GM12878 (cell line): ENCODE measurements at regions not wholly inside any gene's neighbourhood (a gene's known extent, or its start where the extent isn't known, plus 50 kb on each side); places are given as distances from the start of the nearest gene placed in this dataset.

Experiments used
- ATAC-seq: fragments of 200-7000 bp; cut with Tn5 transposase; 3 replicates; pipeline ENCODE4 v1.9.1; 2020; ENCODE audit warnings: mild to moderate bottlenecking, moderate library complexity
- BruUV-seq: library from RNA; stranded (reverse); fragments of 400-500 nt; replicated peaks from 2 replicates; lab custom pipeline; 2021; lab: Mats Ljungman, UMichigan
- CTCF ChIA-PET: fragments of 300-600 bp; sonication (Branson Sonifier 250); formaldehyde crosslinking; extraction: SDS; loops from one replicate; lab custom pipeline; 2021; ENCODE audit warnings: inconsistent platforms; lab: Yijun Ruan, JAX
- POLR2A ChIA-PET: fragments of 350-600 bp; formaldehyde crosslinking; extraction: SDS; loops from one replicate; lab custom pipeline; 2021; ENCODE audit warnings: inconsistent platforms; lab: Charles Lee
- RAD21 ChIA-PET: fragments of 300-600 bp; sonication (Branson Sonifier 250); formaldehyde crosslinking; loops from one replicate; lab custom pipeline; 2023; ENCODE audit warnings: antibody characterized with exemption; ENCODE audit not compliant: unreplicated experiment; lab: Charles Lee
- SMC1A ChIA-PET: fragments of 300-600 bp; sonication (Branson Sonifier 250); formaldehyde crosslinking; loops from one replicate; lab custom pipeline; 2023; ENCODE audit not compliant: unreplicated experiment, uncharacterized antibody; lab: Charles Lee
- DNase-seq: peaks from one replicate; pipeline ENCODE4 v3.0.0-alpha.2; 2011; ENCODE audit warnings: low read depth, low spot score
- FAIRE-seq: peaks from 3 replicates; lab custom pipeline; 2011; peaks lifted over from hg19 to GRCh38; lab: Jason Lieb, UNC
- H2AFZ ChIP-seq: 2 replicates; pipeline ENCODE4 v1.6.0; 2011; ENCODE audit warnings: low read depth, low read length, control low read depth; ENCODE audit not compliant: control insufficient read depth
- H3K27ac ChIP-seq: 2 replicates; pipeline ENCODE4 v1.5.1; 2011; ENCODE audit warnings: control low read depth; ENCODE audit not compliant: control insufficient read depth, insufficient read depth
- H3K27me3 ChIP-seq, 2 experiments: replicated peaks in 1 of 2; 2 replicates each; pipeline versions ENCODE4 v1.6.0 to v1.6.1; 2011; ENCODE audit warnings: low read length in 1 of 2; ENCODE audit not compliant: control insufficient read depth in 2 of 2, insufficient read depth in 2 of 2
- H3K36me3 ChIP-seq, 2 experiments: 2 replicates each; pipeline ENCODE4 v1.5.1; 2011; ENCODE audit warnings: low read length in 1 of 2; ENCODE audit not compliant: control insufficient read depth in 2 of 2, insufficient read depth in 2 of 2
- H3K4me1 ChIP-seq: 2 replicates; pipeline ENCODE4 v1.6.1; 2011; ENCODE audit warnings: mild to moderate bottlenecking, low read length, moderate library complexity, mixed read lengths; ENCODE audit not compliant: control insufficient read depth, insufficient read depth
- H3K4me2 ChIP-seq: 2 replicates; pipeline ENCODE4 v1.6.0; 2011; ENCODE audit warnings: control low read depth; ENCODE audit not compliant: control insufficient read depth, insufficient read depth
- H3K4me3 ChIP-seq: fragments of 200-600 bp; sonication (generic); 2 replicates; pipeline ENCODE4 v1.5.1; 2016
- H3K79me2 ChIP-seq: 2 replicates; pipeline ENCODE4 v1.6.0; 2011; ENCODE audit warnings: low read length; ENCODE audit not compliant: control insufficient read depth, insufficient read depth
- H3K9ac ChIP-seq: 2 replicates; pipeline ENCODE4 v1.8.0; 2011; ENCODE audit warnings: low read length, control low read depth, mixed read lengths; ENCODE audit not compliant: control insufficient read depth, insufficient read depth
- H3K9me3 ChIP-seq: replicated peaks from 3 replicates; pipeline ENCODE4 v1.5.1; 2011; ENCODE audit warnings: mild to moderate bottlenecking, low read length; ENCODE audit not compliant: control insufficient read depth, insufficient read depth
- H4K20me1 ChIP-seq: 2 replicates; pipeline ENCODE4 v1.6.0; 2011; ENCODE audit not compliant: control insufficient read depth, insufficient read depth
- CBFB ChIP-seq: IDR thresholded peaks from 2 replicates; pipeline ENCODE4 v1.6.1; 2016; ENCODE audit warnings: antibody characterized with exemption, low read depth
- EGR1 ChIP-seq, 2 experiments: IDR thresholded peaks; 1 replicate in 1 of 2; 2 replicates in 1 of 2; pipeline ENCODE4 v1.6.1; 2011 to 2012; ENCODE audit warnings: low read depth in 2 of 2, low read length in 2 of 2, borderline replicate concordance in 1 of 2, mild to moderate bottlenecking in 1 of 2, moderate library complexity in 1 of 2
- ETV6 ChIP-seq, 2 experiments: fragments of 450-650 bp in 1 of 2; IDR thresholded peaks in 1 of 2; conservative IDR thresholded peaks in 1 of 2; 2 replicates each; pipeline ENCODE4 v1.6.1; 2014; ENCODE audit warnings: antibody characterized with exemption in 1 of 2, borderline replicate concordance in 1 of 2, low read depth in 1 of 2, mild to moderate bottlenecking in 1 of 2, moderate library complexity in 1 of 2
- HCFC1 ChIP-seq: fragments of 150-350 bp; IDR thresholded peaks from 2 replicates; pipeline ENCODE4 v1.6.1; 2014; ENCODE audit warnings: low read length
- MEF2A ChIP-seq: IDR thresholded peaks from 2 replicates; pipeline ENCODE4 v1.6.1; 2011; ENCODE audit warnings: low read depth, mild to moderate bottlenecking, low read length, moderate library complexity; ENCODE audit not compliant: insufficient read depth
- MXI1 ChIP-seq: fragments of 150-350 bp; IDR thresholded peaks from 2 replicates; pipeline ENCODE4 v1.6.1; 2011; ENCODE audit warnings: low read depth, mild to moderate bottlenecking, inconsistent platforms, low read length, improper control_type of control experiment
- MYC ChIP-seq: IDR thresholded peaks from 2 replicates; pipeline ENCODE4 v1.6.1; 2011; ENCODE audit warnings: mild to moderate bottlenecking, low read length, moderate library complexity, inconsistent platforms; ENCODE audit not compliant: insufficient read depth, insufficient replicate concordance, insufficient read length, severe bottlenecking
- RELA ChIP-seq: fragments of 450-650 bp; IDR thresholded peaks from 2 replicates; pipeline ENCODE4 v1.8.0; 2014; ENCODE audit warnings: borderline replicate concordance; ENCODE audit not compliant: partially characterized antibody
- STAT1 ChIP-seq: fragments of 450-650 bp; conservative IDR thresholded peaks from 2 replicates; pipeline ENCODE4 v1.6.1; 2014; ENCODE audit warnings: antibody characterized with exemption, mild to moderate bottlenecking
- ZSCAN29 ChIP-seq: fragments of 450-650 bp; IDR thresholded peaks from 2 replicates; pipeline ENCODE4 v1.6.1; 2017; ENCODE audit warnings: mild to moderate bottlenecking, moderate library complexity
- WGBS: methylation state at CpG from one replicate; pipeline ENCODE4 v1.1.6; 2016; ENCODE audit warnings: low lambda C conversion rate; ENCODE audit not compliant: insufficient replicate concordance, insufficient coverage; ENCODE audit errors: missing lambda C conversion rate; 5-methylcytosine and 5-hydroxymethylcytosine counted together
- in situ Hi-C: fragments of 300-500 bp; cut with MboI; formaldehyde crosslinking; loops from 9 replicates; pipeline ENCODE4 v1.14.3; 2018; ENCODE audit warnings: mixed read lengths
- intact Hi-C: fragments of 100-400 bp; cut with micrococcal nuclease; formaldehyde crosslinking; loops from one replicate; pipeline ENCODE4 v1.14.2; 2022; ENCODE audit not compliant: unreplicated experiment
- TF ChIP-seq, protein P1 (sequence below): fragments of 450-650 bp; IDR thresholded peaks from 2 replicates; pipeline ENCODE4 v1.6.1; 2016; ENCODE audit warnings: mild to moderate bottlenecking
- TF ChIP-seq, protein P2 (sequence below): fragments of 450-650 bp; IDR thresholded peaks from 2 replicates; pipeline ENCODE4 v1.6.1; 2016; ENCODE audit warnings: mild to moderate bottlenecking, moderate library complexity, borderline replicate concordance
- TF ChIP-seq, protein P3 (sequence below): fragments of 150-350 bp; IDR thresholded peaks from 2 replicates; pipeline ENCODE4 v1.6.1; 2014; ENCODE audit warnings: mild to moderate bottlenecking, low read depth, low read length

DNA sequence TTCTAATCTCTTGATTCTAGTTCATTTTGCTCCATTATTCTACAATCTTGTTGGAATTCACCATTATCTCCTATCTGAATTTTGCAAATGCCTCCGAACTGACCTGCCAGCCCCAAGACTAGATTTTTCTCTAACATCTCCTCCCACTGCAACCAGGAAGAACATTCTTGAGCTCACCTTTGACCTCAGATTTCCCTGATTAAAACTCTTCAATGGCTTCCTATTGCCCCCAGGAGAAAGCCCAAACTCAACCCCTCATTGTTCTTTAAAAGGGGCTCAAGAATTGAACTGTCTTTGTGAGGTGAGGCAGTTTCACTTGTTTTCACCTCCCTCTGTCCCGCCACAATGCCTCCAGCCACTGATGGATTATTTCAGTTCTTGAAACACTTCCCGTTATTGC, 784.6 kb upstream of the ZEB2 start:
- FAIRE-seq (no peak), DNase-seq (no peak)
- ChIA-PET POLR2A (no interaction called here), SMC1A (interaction anchor here (1.1 kb wide), 1 partner anchor 26 kb away, joined by 3 read pairs; no protein-coding TSS in a partner anchor)
- no peaks in the 10 kb centered on the region for H4K20me1 ChIP-seq
- no peaks in the 10 kb centered on the region; a peak in 1 of 4 replicates for H3K27me3 ChIP-seq
- no TSS peak for BruUV-seq
- H3K4me1 ChIP-seq, result no peaks in the 10 kb centered on the region
- H3K4me3 ChIP-seq, result no peak overlapping the region
- no peak for TF ChIP-seq MXI1
- TF ChIP-seq ETV6 (conservative IDR thresholded peaks at IDR 0.05 in 1 of 2, IDR thresholded peaks at IDR 0.05 in 1 of 2; ENCODE audit: borderline replicate concordance in 1 of 2, low read depth in 1 of 2), result no peak
- no peak for TF ChIP-seq RELA
- no peak for TF ChIP-seq MYC
- no peak for TF ChIP-seq STAT1
- no peak for TF ChIP-seq CBFB
- TF ChIP-seq, protein P1, sequence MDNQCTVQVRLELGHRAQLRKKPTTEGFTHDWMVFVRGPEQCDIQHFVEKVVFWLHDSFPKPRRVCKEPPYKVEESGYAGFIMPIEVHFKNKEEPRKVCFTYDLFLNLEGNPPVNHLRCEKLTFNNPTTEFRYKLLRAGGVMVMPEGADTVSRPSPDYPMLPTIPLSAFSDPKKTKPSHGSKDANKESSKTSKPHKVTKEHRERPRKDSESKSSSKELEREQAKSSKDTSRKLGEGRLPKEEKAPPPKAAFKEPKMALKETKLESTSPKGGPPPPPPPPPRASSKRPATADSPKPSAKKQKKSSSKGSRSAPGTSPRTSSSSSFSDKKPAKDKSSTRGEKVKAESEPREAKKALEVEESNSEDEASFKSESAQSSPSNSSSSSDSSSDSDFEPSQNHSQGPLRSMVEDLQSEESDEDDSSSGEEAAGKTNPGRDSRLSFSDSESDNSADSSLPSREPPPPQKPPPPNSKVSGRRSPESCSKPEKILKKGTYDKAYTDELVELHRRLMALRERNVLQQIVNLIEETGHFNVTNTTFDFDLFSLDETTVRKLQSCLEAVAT, result no peak
- TF ChIP-seq, protein P2, sequence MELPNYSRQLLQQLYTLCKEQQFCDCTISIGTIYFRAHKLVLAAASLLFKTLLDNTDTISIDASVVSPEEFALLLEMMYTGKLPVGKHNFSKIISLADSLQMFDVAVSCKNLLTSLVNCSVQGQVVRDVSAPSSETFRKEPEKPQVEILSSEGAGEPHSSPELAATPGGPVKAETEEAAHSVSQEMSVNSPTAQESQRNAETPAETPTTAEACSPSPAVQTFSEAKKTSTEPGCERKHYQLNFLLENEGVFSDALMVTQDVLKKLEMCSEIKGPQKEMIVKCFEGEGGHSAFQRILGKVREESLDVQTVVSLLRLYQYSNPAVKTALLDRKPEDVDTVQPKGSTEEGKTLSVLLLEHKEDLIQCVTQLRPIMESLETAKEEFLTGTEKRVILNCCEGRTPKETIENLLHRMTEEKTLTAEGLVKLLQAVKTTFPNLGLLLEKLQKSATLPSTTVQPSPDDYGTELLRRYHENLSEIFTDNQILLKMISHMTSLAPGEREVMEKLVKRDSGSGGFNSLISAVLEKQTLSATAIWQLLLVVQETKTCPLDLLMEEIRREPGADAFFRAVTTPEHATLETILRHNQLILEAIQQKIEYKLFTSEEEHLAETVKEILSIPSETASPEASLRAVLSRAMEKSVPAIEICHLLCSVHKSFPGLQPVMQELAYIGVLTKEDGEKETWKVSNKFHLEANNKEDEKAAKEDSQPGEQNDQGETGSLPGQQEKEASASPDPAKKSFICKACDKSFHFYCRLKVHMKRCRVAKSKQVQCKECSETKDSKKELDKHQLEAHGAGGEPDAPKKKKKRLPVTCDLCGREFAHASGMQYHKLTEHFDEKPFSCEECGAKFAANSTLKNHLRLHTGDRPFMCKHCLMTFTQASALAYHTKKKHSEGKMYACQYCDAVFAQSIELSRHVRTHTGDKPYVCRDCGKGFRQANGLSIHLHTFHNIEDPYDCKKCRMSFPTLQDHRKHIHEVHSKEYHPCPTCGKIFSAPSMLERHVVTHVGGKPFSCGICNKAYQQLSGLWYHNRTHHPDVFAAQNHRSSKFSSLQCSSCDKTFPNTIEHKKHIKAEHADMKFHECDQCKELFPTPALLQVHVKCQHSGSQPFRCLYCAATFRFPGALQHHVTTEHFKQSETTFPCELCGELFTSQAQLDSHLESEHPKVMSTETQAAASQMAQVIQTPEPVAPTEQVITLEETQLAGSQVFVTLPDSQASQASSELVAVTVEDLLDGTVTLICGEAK, result no peak
- TF ChIP-seq, protein P3, sequence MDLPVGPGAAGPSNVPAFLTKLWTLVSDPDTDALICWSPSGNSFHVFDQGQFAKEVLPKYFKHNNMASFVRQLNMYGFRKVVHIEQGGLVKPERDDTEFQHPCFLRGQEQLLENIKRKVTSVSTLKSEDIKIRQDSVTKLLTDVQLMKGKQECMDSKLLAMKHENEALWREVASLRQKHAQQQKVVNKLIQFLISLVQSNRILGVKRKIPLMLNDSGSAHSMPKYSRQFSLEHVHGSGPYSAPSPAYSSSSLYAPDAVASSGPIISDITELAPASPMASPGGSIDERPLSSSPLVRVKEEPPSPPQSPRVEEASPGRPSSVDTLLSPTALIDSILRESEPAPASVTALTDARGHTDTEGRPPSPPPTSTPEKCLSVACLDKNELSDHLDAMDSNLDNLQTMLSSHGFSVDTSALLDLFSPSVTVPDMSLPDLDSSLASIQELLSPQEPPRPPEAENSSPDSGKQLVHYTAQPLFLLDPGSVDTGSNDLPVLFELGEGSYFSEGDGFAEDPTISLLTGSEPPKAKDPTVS, result no peak
- no peak for TF ChIP-seq EGR1 (IDR thresholded peaks at IDR 0.05; ENCODE audit: borderline replicate concordance in 1 of 2, low read depth in 2 of 2, low read length in 2 of 2)
- TF ChIP-seq HCFC1, result no peak
- TF ChIP-seq ZSCAN29, result no peak
- TF ChIP-seq MEF2A, result no peak
- TF ChIP-seq, all 136 proteins: peak for 0
- no peaks in the 10 kb centered on the region for H3K79me2 ChIP-seq
- H3K4me2 ChIP-seq, result no peak overlapping the region
- H2AFZ ChIP-seq, result no peak overlapping the region
- in situ Hi-C loops (no loop called here), intact Hi-C loops (no loop called here)
- H3K27ac ChIP-seq, result no peak overlapping the region
- ATAC-seq, result no peak
- 31% methylated on average over 3 of the region's 3 CpGs for WGBS
- H3K9ac ChIP-seq, result no peak overlapping the region
- no peaks in the 10 kb centered on the region for H3K9me3 ChIP-seq
- no peaks in the 10 kb centered on the region for H3K36me3 ChIP-seq
- CTCF ChIA-PET, result no interaction called here
- RAD21 ChIA-PET, result no interaction called here
